ENCODE measurements at regions not wholly inside any gene's neighbourhood (a gene's known extent, or its start where the extent isn't known, plus 50 kb on each side); places are given as distances from the start of the nearest gene placed in this dataset.

DNA sequence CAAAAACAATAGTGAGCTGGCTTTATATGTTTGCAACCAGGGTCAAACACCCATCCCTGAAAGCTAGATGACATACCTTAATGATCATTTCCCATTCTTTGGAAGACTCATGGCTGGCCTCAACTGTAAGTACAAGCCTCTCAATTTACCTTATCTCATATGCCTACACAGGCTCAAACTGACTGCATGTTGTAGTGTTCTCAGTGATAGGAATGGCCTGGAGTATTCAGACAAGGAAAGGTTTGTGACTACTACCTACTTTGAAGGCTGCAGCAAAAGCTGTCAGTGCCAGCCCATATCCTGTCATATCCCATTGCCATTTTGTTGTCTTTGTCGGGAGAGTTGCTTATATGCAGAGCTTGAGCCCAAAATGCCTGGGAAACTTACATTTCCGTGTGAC, 205.2 kb upstream of the MOCS1 start:
- no peaks in the 10 kb centered on the region for H4K20me1 ChIP-seq (ENCODE audit: control insufficient read depth, extremely low read depth, insufficient read depth, low read length)
- no peaks in the 10 kb centered on the region for H3K79me2 ChIP-seq (ENCODE audit: control insufficient read depth, insufficient read depth, low read length)

DNA sequence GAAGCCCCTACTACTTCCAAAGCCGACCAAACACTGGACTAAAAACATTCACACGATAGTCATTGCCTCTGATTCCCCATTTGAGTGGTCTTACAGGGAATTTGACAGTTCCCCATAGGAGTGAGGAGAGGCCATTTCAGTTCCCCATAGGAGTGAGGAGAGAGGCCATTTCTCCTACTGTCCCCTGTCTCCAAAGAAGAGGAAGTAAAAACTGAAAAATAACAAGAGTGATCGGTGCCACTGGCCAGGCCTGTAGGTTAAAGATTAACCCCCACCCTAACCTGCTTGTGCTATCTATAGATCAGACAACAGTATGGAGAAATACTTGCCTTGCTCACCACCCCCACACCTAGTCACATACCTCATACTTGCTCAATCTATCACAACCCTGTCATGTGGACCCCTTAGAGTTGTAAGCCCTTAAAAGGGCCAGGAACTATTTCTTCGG, 204.0 kb upstream of the MOCS1 start:
- H4K20me1 ChIP-seq (ENCODE audit: control insufficient read depth, extremely low read depth, insufficient read depth, low read length): no peaks in the 10 kb centered on the region
- no peaks in the 10 kb centered on the region for H3K9me3 ChIP-seq (ENCODE audit: control insufficient read depth, low read depth, low read length)
- H3K27me3 ChIP-seq (ENCODE audit: control insufficient read depth, extremely low read depth, insufficient read depth, low read length): no peaks in the 10 kb centered on the region
- DNase-seq (ENCODE audit: low read depth, low spot score) (no peak), FAIRE-seq (no peak)
- H3K79me2 ChIP-seq (ENCODE audit: control insufficient read depth, insufficient read depth, low read length): no peaks in the 10 kb centered on the region
- no peak overlapping the region for H3K4me3 ChIP-seq (ENCODE audit: control insufficient read depth in 2 of 3, extremely low read depth in 1 of 3, insufficient read depth in 2 of 3, low read depth in 1 of 3, low read length in 3 of 3)
- H3K9me1 ChIP-seq (ENCODE audit: control insufficient read depth, extremely low read depth, insufficient read depth, low read length): no peaks in the 10 kb centered on the region
- H3K4me1 ChIP-seq (ENCODE audit: control insufficient read depth, extremely low read depth, insufficient read depth, low read length): no peaks in the 10 kb centered on the region
- H3K4me2 ChIP-seq (ENCODE audit: control insufficient read depth, extremely low read depth, insufficient read depth, low read depth, low read length): no peak overlapping the region
- TF ChIP-seq, protein P1, sequence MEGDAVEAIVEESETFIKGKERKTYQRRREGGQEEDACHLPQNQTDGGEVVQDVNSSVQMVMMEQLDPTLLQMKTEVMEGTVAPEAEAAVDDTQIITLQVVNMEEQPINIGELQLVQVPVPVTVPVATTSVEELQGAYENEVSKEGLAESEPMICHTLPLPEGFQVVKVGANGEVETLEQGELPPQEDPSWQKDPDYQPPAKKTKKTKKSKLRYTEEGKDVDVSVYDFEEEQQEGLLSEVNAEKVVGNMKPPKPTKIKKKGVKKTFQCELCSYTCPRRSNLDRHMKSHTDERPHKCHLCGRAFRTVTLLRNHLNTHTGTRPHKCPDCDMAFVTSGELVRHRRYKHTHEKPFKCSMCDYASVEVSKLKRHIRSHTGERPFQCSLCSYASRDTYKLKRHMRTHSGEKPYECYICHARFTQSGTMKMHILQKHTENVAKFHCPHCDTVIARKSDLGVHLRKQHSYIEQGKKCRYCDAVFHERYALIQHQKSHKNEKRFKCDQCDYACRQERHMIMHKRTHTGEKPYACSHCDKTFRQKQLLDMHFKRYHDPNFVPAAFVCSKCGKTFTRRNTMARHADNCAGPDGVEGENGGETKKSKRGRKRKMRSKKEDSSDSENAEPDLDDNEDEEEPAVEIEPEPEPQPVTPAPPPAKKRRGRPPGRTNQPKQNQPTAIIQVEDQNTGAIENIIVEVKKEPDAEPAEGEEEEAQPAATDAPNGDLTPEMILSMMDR (optimal IDR thresholded peaks at IDR 0.05 in 1 of 3, IDR thresholded peaks at IDR 0.05 in 1 of 3, conservative IDR thresholded peaks at IDR 0.05 in 1 of 3; ENCODE audit: extremely low read depth in 1 of 3, insufficient read depth in 2 of 3, low read length in 3 of 3): no peak
- TF ChIP-seq EZH2 (IDR thresholded peaks at IDR 0.05; ENCODE audit: low read length): no peak
- no peak overlapping the region for H3K9ac ChIP-seq (ENCODE audit: control insufficient read depth, extremely low read depth, insufficient read depth, low read length)
- dilution Hi-C loops (cut with MboI; ENCODE audit: extremely low pct_ligation_motif_present, low sequenced_read_pairs): no loop called here
- H3K27ac ChIP-seq (ENCODE audit: control insufficient read depth, insufficient read depth, low read length): no peak overlapping the region
- H3K36me3 ChIP-seq (ENCODE audit: control insufficient read depth in 2 of 2, extremely low read depth in 1 of 2, insufficient read depth in 2 of 2, low read length in 2 of 2): no peaks in the 10 kb centered on the region
- H2AFZ ChIP-seq (ENCODE audit: control insufficient read depth, low read length): no peak overlapping the region

More for the DNA sequence above, 205.2 kb upstream of the MOCS1 start:
- no peaks in the 10 kb centered on the region for H3K9me1 ChIP-seq (ENCODE audit: control insufficient read depth, extremely low read depth, insufficient read depth, low read length)
- no peaks in the 10 kb centered on the region for H3K4me1 ChIP-seq (ENCODE audit: control insufficient read depth, extremely low read depth, insufficient read depth, low read length)
- DNase-seq (ENCODE audit: low read depth, low spot score): no peak
- dilution Hi-C loops (cut with MboI; ENCODE audit: extremely low pct_ligation_motif_present, low sequenced_read_pairs): no loop called here
- H3K27ac ChIP-seq (ENCODE audit: control insufficient read depth, insufficient read depth, low read length): no peak overlapping the region
- no peak overlapping the region for H3K4me2 ChIP-seq (ENCODE audit: control insufficient read depth, extremely low read depth, insufficient read depth, low read depth, low read length)
- no peak for FAIRE-seq
- no peaks in the 10 kb centered on the region for H3K9me3 ChIP-seq (ENCODE audit: control insufficient read depth, low read depth, low read length)
- H2AFZ ChIP-seq (ENCODE audit: control insufficient read depth, low read length): no peak overlapping the region
- H3K27me3 ChIP-seq (ENCODE audit: control insufficient read depth, extremely low read depth, insufficient read depth, low read length): no peaks in the 10 kb centered on the region
- H3K36me3 ChIP-seq (ENCODE audit: control insufficient read depth in 2 of 2, extremely low read depth in 1 of 2, insufficient read depth in 2 of 2, low read length in 2 of 2): no peaks in the 10 kb centered on the region
- H3K9ac ChIP-seq (ENCODE audit: control insufficient read depth, extremely low read depth, insufficient read depth, low read length): no peak overlapping the region
- TF ChIP-seq EZH2 (IDR thresholded peaks at IDR 0.05; ENCODE audit: low read length): no peak
- TF ChIP-seq, protein P1 (optimal IDR thresholded peaks at IDR 0.05 in 1 of 3, IDR thresholded peaks at IDR 0.05 in 1 of 3, conservative IDR thresholded peaks at IDR 0.05 in 1 of 3; ENCODE audit: extremely low read depth in 1 of 3, insufficient read depth in 2 of 3, low read length in 3 of 3): no peak
- H3K4me3 ChIP-seq (ENCODE audit: control insufficient read depth in 2 of 3, extremely low read depth in 1 of 3, insufficient read depth in 2 of 3, low read depth in 1 of 3, low read length in 3 of 3): no peak overlapping the region

Data from keratinocyte (primary cell).